OCI-LY1 (cell line): ENCODE measurements at regions not wholly inside any gene's neighbourhood (a gene's known extent, or its start where the extent isn't known, plus 50 kb on each side); places are given as distances from the start of the nearest gene placed in this dataset.

Source experiments
- CTCF ChIP-seq: fragments of 200-600 bp; sonication (generic), shearing (Covaris generic); IDR thresholded peaks from 2 replicates; pipeline ENCODE4 v1.5.1; 2017; ENCODE audit warnings: mild to moderate bottlenecking, antibody characterized with exemption, low read length, moderate library complexity, mixed read lengths
- EZH2 ChIP-seq: fragments of 200-600 bp; sonication (generic), shearing (Covaris generic); IDR thresholded peaks from 2 replicates; pipeline ENCODE4 v1.8.0; 2017; ENCODE audit warnings: borderline replicate concordance, mixed run types, mild to moderate bottlenecking, antibody characterized with exemption, low read length, moderate library complexity, mixed read lengths

DNA sequence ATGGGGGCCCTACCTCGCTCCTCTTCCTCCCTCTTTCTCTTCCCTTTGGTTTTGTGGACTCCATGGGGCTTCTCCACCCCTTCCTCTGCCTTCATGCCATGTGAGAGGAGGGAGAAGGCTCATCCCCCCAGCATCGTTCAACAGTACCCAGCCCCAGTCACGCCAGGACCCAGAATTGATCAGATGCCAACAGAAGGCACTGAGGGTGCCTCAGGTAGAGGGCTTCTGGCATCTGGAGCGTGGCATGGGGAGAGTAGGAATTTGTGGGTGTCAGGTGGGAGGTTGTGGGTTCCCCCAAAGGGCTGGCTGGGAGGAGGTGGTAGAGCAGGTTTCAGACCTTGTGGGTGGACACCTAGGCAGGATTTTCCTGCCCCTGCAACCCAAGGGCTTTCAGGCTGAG lies 122.0 kb downstream of the TWIST2 start:
- no peak for TF ChIP-seq CTCF
- TF ChIP-seq EZH2 = no peak
